T-cell (primary cell): ENCODE measurements at regions not wholly inside any gene's neighbourhood (a gene's known extent, or its start where the extent isn't known, plus 50 kb on each side); places are given as distances from the start of the nearest gene placed in this dataset.
A peak's percentile ranks its signal among the peaks of the same experiment; 100 is the strongest.

Experiments used
- ATAC-seq, 4 experiments: fragments of 200-7000 bp in 3 of 4; fragments of 150-1000 bp in 1 of 4; cut with Tn5 transposase; replicated peaks in 1 of 4; 1 replicate in 3 of 4; 2 replicates in 1 of 4; pipeline ENCODE4 v1.10.0; 2021; ENCODE audit warnings: moderate library complexity in 3 of 4, mild to moderate bottlenecking in 2 of 4, moderate number of reproducible peaks in 1 of 4
- CTCF ChIA-PET, 2 donors: fragments of 300-600 bp; sonication (Branson Sonifier 250); formaldehyde crosslinking; loops; one replicate each; lab custom pipeline; 2022; ENCODE audit warnings: antibody characterized with exemption in 2 of 2; lab: Charles Lee
- POLR2A ChIA-PET, 2 donors: fragments of 300-600 bp; sonication (Branson Sonifier 250); formaldehyde crosslinking; loops; one replicate each; lab custom pipeline; 2022; ENCODE audit warnings: antibody characterized with exemption in 2 of 2; lab: Charles Lee
- DNase-seq, 35 experiments: peaks; one replicate each; pipeline versions ENCODE4 v3.0.0 to v3.0.0-alpha.2; 2013 to 2023
- H3K27ac ChIP-seq: one replicate; pipeline ENCODE4 v1.5.1; 2013; ENCODE audit warnings: low read length
- H3K27me3 ChIP-seq, 2 experiments: replicated peaks in 1 of 2; 1 replicate in 1 of 2; 2 replicates in 1 of 2; pipeline versions ENCODE4 v1.6.1 to v1.7.0; 2013; ENCODE audit warnings: low read length in 1 of 2, mixed read lengths in 1 of 2; ENCODE audit not compliant: control insufficient read depth in 2 of 2, insufficient read depth in 2 of 2; ENCODE audit errors: extremely low read depth in 1 of 2
- H3K36me3 ChIP-seq, 2 donors: 1 replicate in 1 of 2; 2 replicates in 1 of 2; pipeline versions ENCODE4 v1.6.1 to v1.7.0; 2013; ENCODE audit warnings: low read length in 1 of 2; ENCODE audit not compliant: control insufficient read depth in 2 of 2, insufficient read depth in 1 of 2; ENCODE audit errors: extremely low read depth in 1 of 2
- H3K4me1 ChIP-seq, 2 experiments: 1 replicate in 1 of 2; 2 replicates in 1 of 2; pipeline versions ENCODE4 v1.6.1 to v1.7.0; 2013; ENCODE audit warnings: low read length in 2 of 2, mixed read lengths in 1 of 2; ENCODE audit not compliant: insufficient read depth in 2 of 2, control insufficient read depth in 1 of 2; ENCODE audit errors: extremely low read depth in 1 of 2
- H3K4me3 ChIP-seq, 2 donors: 1 replicate in 1 of 2; 2 replicates in 1 of 2; pipeline versions ENCODE4 v1.5.1 to v1.7.0; 2013; ENCODE audit warnings: mild to moderate bottlenecking in 2 of 2, low read length in 1 of 2, moderate library complexity in 1 of 2; ENCODE audit not compliant: control insufficient read depth in 1 of 2; ENCODE audit errors: extremely low read depth in 1 of 2
- H3K9me3 ChIP-seq: 2 replicates; pipeline ENCODE4 v1.7.0; 2013
- H3K27ac Mint-ChIP-seq, 2 donors: one replicate each; pipeline ENCODE4 v1.8.0; 2020 to 2021; ENCODE audit warnings: mild to moderate bottlenecking in 2 of 2, mixed read lengths in 2 of 2
- H3K27me3 Mint-ChIP-seq, 2 donors: one replicate each; pipeline ENCODE4 v1.8.0; 2021 to 2022; ENCODE audit warnings: mixed read lengths in 2 of 2
- H3K36me3 Mint-ChIP-seq: one replicate; pipeline ENCODE4 v1.8.0; 2021; ENCODE audit warnings: mixed read lengths
- H3K4me1 Mint-ChIP-seq, 3 donors: one replicate each; pipeline ENCODE4 v1.8.0; 2020 to 2022; ENCODE audit warnings: mixed read lengths in 3 of 3, mild to moderate bottlenecking in 1 of 3
- H3K4me3 Mint-ChIP-seq, 3 donors: one replicate each; pipeline ENCODE4 v1.8.0; 2020 to 2022; ENCODE audit warnings: mild to moderate bottlenecking in 3 of 3, mixed read lengths in 3 of 3, moderate library complexity in 3 of 3
- H3K9me3 Mint-ChIP-seq, 3 donors: one replicate each; pipeline ENCODE4 v1.8.0; 2020 to 2022; ENCODE audit warnings: mixed read lengths in 3 of 3
- WGBS: methylation state at CpG from one replicate; pipeline ENCODE4 v1.1.5; 2013; ENCODE audit warnings: missing lambda C conversion rate; ENCODE audit not compliant: insufficient coverage; 5-methylcytosine and 5-hydroxymethylcytosine counted together

DNA sequence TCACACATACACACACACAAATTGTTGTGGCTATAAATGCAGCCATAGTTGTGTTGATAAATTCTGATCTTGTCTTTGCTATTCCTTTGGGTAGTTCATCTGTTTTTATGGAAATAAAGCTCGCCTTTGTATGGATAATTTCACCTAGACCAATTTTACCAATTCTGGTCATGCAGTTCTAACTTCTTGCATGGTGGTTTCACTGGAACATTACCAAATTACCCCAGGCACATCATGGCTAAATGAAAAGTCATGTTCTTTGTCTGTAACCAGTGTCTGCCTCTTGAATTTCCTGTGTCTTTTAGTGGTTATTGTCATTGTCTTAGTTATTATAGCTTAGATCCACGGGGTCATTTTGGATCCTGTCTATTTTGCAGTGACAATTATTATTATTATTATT is 50.3 kb upstream of the TMC1 start:
- WGBS: no CpG with 5 or more reads among the region's 2 CpGs
- Mint-ChIP-seq H3K9me3 (no peaks in the 10 kb centered on the region), H3K27ac (no peak overlapping the region), H3K36me3 (no peaks in the 10 kb centered on the region), H3K4me1 (peaks cover 0 to 16% (median 13%) of the 10 kb centered on the region in 3 donors), H3K4me3 (no peak overlapping the region), H3K27me3 (no peaks in the 10 kb centered on the region)
- H3K4me3 ChIP-seq: no peak overlapping the region
- no peaks in the 10 kb centered on the region for H3K36me3 ChIP-seq
- DNase-seq: no peak
- H3K9me3 ChIP-seq: no peaks in the 10 kb centered on the region
- ChIA-PET CTCF (no interaction called here), POLR2A (interaction anchor here in 1 of 2 donors (0.5 kb wide), 1 partner anchor 13 kb away, joined by 3 read pairs; no protein-coding TSS in a partner anchor)
- no peak overlapping the region for H3K27ac ChIP-seq
- ATAC-seq: no peak
- H3K27me3 ChIP-seq: no peaks in the 10 kb centered on the region
- no peaks in the 10 kb centered on the region for H3K4me1 ChIP-seq

- H3K9me3 Mint-ChIP-seq: no peaks in the 10 kb centered on the region
- H3K27me3 Mint-ChIP-seq: no peaks in the 10 kb centered on the region
- no peak for ATAC-seq
- H3K4me1 Mint-ChIP-seq: peaks cover 8 to 12% (median 10%) of the 10 kb centered on the region in 3 donors
- H3K4me3 Mint-ChIP-seq: no peak overlapping the region
- Histone ChIP-seq H3K9me3 (no peaks in the 10 kb centered on the region), H3K27me3 (no peaks in the 10 kb centered on the region), H3K4me3 (no peak overlapping the region), H3K36me3 (no peaks in the 10 kb centered on the region), H3K4me1 (peaks cover 0 to 2% of the 10 kb centered on the region in 2 experiments), H3K27ac (no peak overlapping the region)
- ChIA-PET POLR2A (no interaction called here), CTCF (interaction anchor here in 1 of 2 donors (0.8 kb wide), 1 partner anchor 37 kb away, joined by 3 read pairs; no protein-coding TSS in a partner anchor)
- no peak for DNase-seq
- H3K36me3 Mint-ChIP-seq: no peaks in the 10 kb centered on the region
- no CpG with 5 or more reads among the region's 8 CpGs for WGBS
- no peak overlapping the region for H3K27ac Mint-ChIP-seq
Measured at GRCh38 chr9:72467766-72468738, 53.4 kb upstream of the TMC1 start.

DNA sequence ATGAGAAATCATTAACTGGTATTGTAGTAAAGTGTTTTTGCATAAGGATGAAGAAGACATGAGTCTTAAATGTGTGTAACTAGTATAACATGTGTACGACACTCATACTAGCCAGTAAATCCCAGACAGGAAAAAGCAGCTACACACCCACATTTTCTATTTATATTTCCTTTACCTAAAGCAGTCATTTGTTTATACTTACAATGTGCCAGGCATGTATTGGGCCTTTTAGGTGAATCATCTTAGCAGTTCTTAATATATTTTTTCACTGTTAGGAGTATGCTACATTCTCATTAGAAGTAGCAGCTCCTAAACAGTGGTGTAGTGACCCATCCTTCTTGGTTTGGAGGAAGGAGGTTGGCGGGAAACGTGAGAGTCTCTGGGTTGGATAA is 55.8 kb upstream of the TMC1 start:
- Histone ChIP-seq H3K4me1 (peaks cover 0 to 2% of the 10 kb centered on the region in 2 experiments), H3K4me3 (no peak overlapping the region), H3K36me3 (no peaks in the 10 kb centered on the region), H3K9me3 (no peaks in the 10 kb centered on the region), H3K27ac (no peak overlapping the region), H3K27me3 (no peaks in the 10 kb centered on the region)
- no CpG with 5 or more reads among the region's 3 CpGs for WGBS
- Mint-ChIP-seq H3K4me1 (peaks cover 6 to 10% (median 9%) of the 10 kb centered on the region in 3 donors), H3K4me3 (no peak overlapping the region), H3K36me3 (no peaks in the 10 kb centered on the region), H3K9me3 (no peaks in the 10 kb centered on the region), H3K27me3 (no peaks in the 10 kb centered on the region), H3K27ac (no peak overlapping the region)
- ATAC-seq (no peak), DNase-seq (no peak)
- POLR2A ChIA-PET: interaction anchor here in 1 of 2 donors (0.6 kb wide), 1 partner anchor 10 kb away, joined by 5 read pairs; no protein-coding TSS in a partner anchor
- CTCF ChIA-PET: interaction anchor here in 1 of 2 donors (0.8 kb wide), 1 partner anchor 184 kb away, joined by 3 read pairs; no protein-coding TSS in a partner anchor

DNA sequence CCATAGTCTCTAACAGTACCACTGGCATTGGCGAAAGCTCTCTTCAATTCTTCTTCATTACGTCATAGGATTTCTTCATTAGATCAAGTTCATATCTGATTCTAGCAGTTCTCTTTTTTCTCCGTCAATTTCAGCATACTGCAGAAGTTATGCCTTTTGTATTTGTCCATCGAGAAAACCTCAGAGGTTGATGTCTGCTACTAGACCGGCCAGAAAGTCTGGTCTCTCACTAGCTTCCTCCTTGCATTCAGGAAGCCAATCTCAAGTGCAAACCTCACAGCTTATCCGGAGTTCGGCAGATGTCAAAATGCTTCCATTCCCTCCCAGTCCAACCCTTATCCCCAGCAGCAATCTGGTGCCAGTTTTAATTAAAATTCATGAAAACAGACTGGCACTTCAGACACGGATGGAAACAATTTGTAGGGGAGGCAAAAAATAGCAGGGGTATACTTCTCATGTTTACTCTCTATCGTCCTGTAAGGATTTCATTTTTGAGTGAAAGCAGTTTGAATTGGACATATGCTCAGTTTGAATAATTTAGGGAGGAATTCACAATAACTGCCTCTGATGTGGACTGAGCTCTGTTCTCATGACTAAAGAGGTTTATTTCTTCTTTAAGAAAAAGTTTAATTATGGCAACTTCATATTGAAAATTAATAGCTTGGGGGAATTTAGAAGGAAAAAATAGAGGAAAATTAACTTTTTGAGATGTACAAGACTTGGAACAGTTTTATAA is 56.4 kb upstream of the TMC1 start:
- ChIA-PET POLR2A (interaction anchor here in 1 of 2 donors (0.6 kb wide), 1 partner anchor 11 kb away, joined by 5 read pairs; no protein-coding TSS in a partner anchor), CTCF (interaction anchor here in 1 of 2 donors (0.8 kb wide), 1 partner anchor 22 kb away, joined by 3 read pairs; no protein-coding TSS in a partner anchor)
- no peak overlapping the region for H3K27ac ChIP-seq
- no peaks in the 10 kb centered on the region for H3K9me3 ChIP-seq
- 58% methylated on average over 7 of the region's 9 CpGs for WGBS
- H3K27me3 Mint-ChIP-seq: no peaks in the 10 kb centered on the region
- no peak overlapping the region for H3K4me3 ChIP-seq
- H3K9me3 Mint-ChIP-seq: no peaks in the 10 kb centered on the region
- DNase-seq: peak in 1 of 35 experiments; percentile 6
- H3K27me3 ChIP-seq: no peaks in the 10 kb centered on the region
- ATAC-seq: peak in 1 of 4 experiments; percentile 22
- H3K36me3 ChIP-seq: no peaks in the 10 kb centered on the region
- no peaks in the 10 kb centered on the region for H3K36me3 Mint-ChIP-seq
- H3K4me1 Mint-ChIP-seq: peaks cover 6 to 10% (median 9%) of the 10 kb centered on the region in 3 donors
- H3K4me3 Mint-ChIP-seq: peak overlapping the region in 1 of 3 donors; percentile 3
- peaks cover 0 to 2% of the 10 kb centered on the region in 2 experiments for H3K4me1 ChIP-seq
- H3K27ac Mint-ChIP-seq: no peak overlapping the region

DNA sequence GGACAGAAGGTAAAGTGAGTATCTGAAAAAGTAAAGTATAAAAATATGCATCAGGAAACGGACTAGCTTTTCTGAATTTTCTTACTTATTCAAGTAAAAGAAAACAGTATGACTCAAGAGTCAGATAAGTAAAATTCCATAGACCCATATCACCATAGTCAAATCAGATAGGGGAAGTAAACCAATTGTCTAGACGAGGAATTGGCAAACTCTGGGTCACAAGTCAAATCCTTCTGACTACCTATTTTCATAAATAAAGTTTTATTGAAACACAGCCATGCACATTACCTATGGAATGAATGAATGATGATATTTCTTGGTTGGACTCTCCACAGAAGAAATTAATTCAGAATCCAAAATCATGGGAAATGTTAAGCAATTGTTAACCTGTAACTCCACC is 59.1 kb upstream of the TMC1 start:
- no peaks in the 10 kb centered on the region for H3K9me3 ChIP-seq
- POLR2A ChIA-PET: no interaction called here
- Mint-ChIP-seq H3K36me3 (no peaks in the 10 kb centered on the region), H3K9me3 (no peaks in the 10 kb centered on the region), H3K27ac (no peak overlapping the region), H3K4me1 (peaks cover 18 to 27% (median 21%) of the 10 kb centered on the region in 3 donors), H3K27me3 (no peaks in the 10 kb centered on the region), H3K4me3 (no peak overlapping the region)
- no peak overlapping the region for H3K4me3 ChIP-seq
- DNase-seq (no peak), ATAC-seq (no peak)
- H3K27me3 ChIP-seq: no peaks in the 10 kb centered on the region
- CTCF ChIA-PET: no interaction called here
- no peak overlapping the region for H3K27ac ChIP-seq
- peaks cover 0 to 2% of the 10 kb centered on the region in 2 experiments for H3K4me1 ChIP-seq
- H3K36me3 ChIP-seq: no peaks in the 10 kb centered on the region
- no CpG with 5 or more reads among the region's 2 CpGs for WGBS
